MM.1S (cell line): ENCODE measurements at regions not wholly inside any gene's neighbourhood (a gene's known extent, or its start where the extent isn't known, plus 50 kb on each side); places are given as distances from the start of the nearest gene placed in this dataset.
A peak's percentile ranks its signal among the peaks of the same experiment; 100 is the strongest.

Experiments
- DNase-seq: peaks from one replicate; pipeline ENCODE4 v3.0.0-alpha.2; 2015
- H2AFZ ChIP-seq: fragments of 300-600 bp; sonication (generic); 2 replicates; pipeline ENCODE4 v1.6.0; 2016; ENCODE audit warnings: antibody characterized with exemption, low read length
- H3F3A ChIP-seq: fragments of 300-600 bp; sonication (generic); 2 replicates; pipeline ENCODE4 v1.6.1; 2016; ENCODE audit warnings: mild to moderate bottlenecking, antibody characterized with exemption, low read length, moderate library complexity, mixed read lengths; ENCODE audit not compliant: insufficient read depth
- H3K27ac ChIP-seq: fragments of 300-600 bp; sonication (generic); 2 replicates; pipeline ENCODE4 v1.5.1; 2016; ENCODE audit warnings: mild to moderate bottlenecking, low read length
- H3K27me3 ChIP-seq: fragments of 300-600 bp; sonication (generic); replicated peaks from 2 replicates; pipeline ENCODE4 v1.6.0; 2016; ENCODE audit warnings: low read length; ENCODE audit not compliant: insufficient read depth
- H3K36me3 ChIP-seq: fragments of 300-600 bp; sonication (generic); replicated peaks from 2 replicates; pipeline ENCODE4 v1.6.1; 2016; ENCODE audit warnings: mild to moderate bottlenecking, low read length, mixed read lengths; ENCODE audit not compliant: insufficient read depth
- H3K4me1 ChIP-seq: fragments of 300-600 bp; sonication (generic); 2 replicates; pipeline ENCODE4 v1.6.1; 2016; ENCODE audit warnings: low read length, mixed read lengths
- H3K4me2 ChIP-seq: fragments of 300-600 bp; sonication (generic); 2 replicates; pipeline ENCODE4 v1.6.0; 2016; ENCODE audit warnings: low read depth, low read length
- H3K4me3 ChIP-seq: fragments of 300-600 bp; sonication (generic); 2 replicates; pipeline ENCODE4 v1.5.1; 2016; ENCODE audit warnings: low read length, mixed read lengths
- H3K79me2 ChIP-seq: fragments of 300-600 bp; sonication (generic); 2 replicates; pipeline ENCODE4 v1.6.1; 2016; ENCODE audit warnings: mixed run types, low read length, mixed read lengths
- H3K9ac ChIP-seq: fragments of 300-600 bp; sonication (generic); 2 replicates; pipeline ENCODE4 v1.6.1; 2016; ENCODE audit warnings: low read length, mixed read lengths
- H3K9me2 ChIP-seq: fragments of 300-600 bp; sonication (generic); replicated peaks from 2 replicates; pipeline ENCODE4 v1.6.1; 2016; ENCODE audit warnings: mild to moderate bottlenecking, low read length, mixed read lengths; ENCODE audit not compliant: insufficient read depth
- H3K9me3 ChIP-seq: fragments of 300-600 bp; sonication (generic); replicated peaks from 2 replicates; pipeline ENCODE4 v1.6.1; 2016; ENCODE audit warnings: mild to moderate bottlenecking, low read length, mixed read lengths; ENCODE audit not compliant: insufficient read depth
- H4K20me1 ChIP-seq: fragments of 300-600 bp; sonication (generic); 2 replicates; pipeline ENCODE4 v1.6.1; 2016; ENCODE audit warnings: mild to moderate bottlenecking, low read length, moderate library complexity, mixed read lengths; ENCODE audit not compliant: insufficient read depth
- CTCF ChIP-seq: fragments of 300-600 bp; sonication (generic); IDR thresholded peaks from 2 replicates; pipeline ENCODE4 v1.5.1; 2016; ENCODE audit warnings: antibody characterized with exemption, low read length, mixed read lengths
- EZH2 ChIP-seq: fragments of 300-600 bp; sonication (generic); optimal IDR thresholded peaks from 2 replicates; pipeline ENCODE3; 2017; ENCODE audit warnings: low read depth, mild to moderate bottlenecking, antibody characterized with exemption, low read length, mixed read lengths
- EZH2phosphoT487 ChIP-seq: fragments of 300-600 bp; sonication (generic); IDR thresholded peaks from 2 replicates; pipeline ENCODE4 v1.6.1; 2018; ENCODE audit warnings: antibody characterized with exemption, low read length

DNA sequence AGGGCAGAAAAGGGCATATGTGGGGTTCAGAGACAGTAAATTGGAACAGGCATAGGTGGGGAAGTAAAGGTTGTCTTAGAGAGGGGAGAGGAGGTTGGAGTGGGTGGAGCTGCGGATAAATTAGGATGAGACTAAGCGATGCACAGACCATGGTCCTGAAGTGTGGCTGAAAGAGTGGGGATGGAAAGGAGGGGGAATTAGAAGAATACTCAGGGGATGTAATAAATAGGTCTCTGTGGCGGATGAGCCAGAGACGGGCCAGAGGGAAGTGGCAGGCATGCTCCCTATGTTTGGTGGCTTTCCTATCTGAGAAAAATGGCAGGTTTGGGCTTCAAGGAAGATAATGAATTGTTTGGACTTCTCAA is 123.4 kb downstream of the OLFM4 start:
- H3K4me2 ChIP-seq, result 0 out of 2 replicates have a peak overlapping the region, but pooled peaks have one; percentile 18
- H3K27me3 ChIP-seq, result no peaks in the 10 kb centered on the region
- no peaks in the 10 kb centered on the region for H4K20me1 ChIP-seq
- H3K9ac ChIP-seq, result no peak overlapping the region
- peaks cover 14% of the 10 kb centered on the region for H3K4me1 ChIP-seq
- H2AFZ ChIP-seq, result no peak overlapping the region
- H3K4me3 ChIP-seq, result no peak overlapping the region
- TF ChIP-seq EZH2phosphoT487 (no peak), EZH2 (no peak), CTCF (no peak)
- DNase-seq, result no peak
- peaks cover 5% of the 10 kb centered on the region; the same call in 1 of the 2 replicates for H3F3A ChIP-seq
- H3K79me2 ChIP-seq, result no peaks in the 10 kb centered on the region
- H3K9me2 ChIP-seq, result no peaks in the 10 kb centered on the region
- no peaks in the 10 kb centered on the region for H3K9me3 ChIP-seq
- H3K36me3 ChIP-seq, result no peaks in the 10 kb centered on the region
- H3K27ac ChIP-seq, result peak overlapping the region; percentile 35; the same call in 1 of the 2 replicates

GRCh38 chr13:53158201-53158600 is 129.6 kb downstream of the OLFM4 start:
- no peaks in the 10 kb centered on the region for H3K9me2 ChIP-seq
- H3K4me1 ChIP-seq, result 0 out of 2 replicates have a peak, but pooled peaks cover 3% of the 10 kb centered on the region
- H3K9ac ChIP-seq, result no peak overlapping the region
- no peak overlapping the region for H3K4me3 ChIP-seq
- no peak overlapping the region for H2AFZ ChIP-seq
- no peaks in the 10 kb centered on the region for H3K36me3 ChIP-seq
- DNase-seq, result no peak
- TF ChIP-seq EZH2 (no peak), EZH2phosphoT487 (no peak), CTCF (no peak)
- H4K20me1 ChIP-seq, result no peaks in the 10 kb centered on the region
- H3K27me3 ChIP-seq, result no peaks in the 10 kb centered on the region
- H3F3A ChIP-seq, result no peaks in the 10 kb centered on the region
- no peaks in the 10 kb centered on the region for H3K9me3 ChIP-seq
- no peak overlapping the region for H3K4me2 ChIP-seq
- H3K27ac ChIP-seq, result no peak overlapping the region
- no peaks in the 10 kb centered on the region for H3K79me2 ChIP-seq

- no peaks in the 10 kb centered on the region for H3K9me2 ChIP-seq
- no peaks in the 10 kb centered on the region for H3K36me3 ChIP-seq
- no peaks in the 10 kb centered on the region for H3K79me2 ChIP-seq
- no peak overlapping the region for H3K4me3 ChIP-seq
- H3K27me3 ChIP-seq, result no peaks in the 10 kb centered on the region
- H3K27ac ChIP-seq, result no peak overlapping the region
- H3K4me1 ChIP-seq, result 0 out of 2 replicates have a peak, but pooled peaks cover 3% of the 10 kb centered on the region
- TF ChIP-seq CTCF (no peak), EZH2phosphoT487 (no peak), EZH2 (no peak)
- H3K4me2 ChIP-seq, result no peak overlapping the region
- no peaks in the 10 kb centered on the region for H3F3A ChIP-seq
- no peaks in the 10 kb centered on the region for H4K20me1 ChIP-seq
- no peak for DNase-seq
- no peak overlapping the region for H3K9ac ChIP-seq
- H2AFZ ChIP-seq, result no peak overlapping the region
- H3K9me3 ChIP-seq, result no peaks in the 10 kb centered on the region
These were observed 130.8 kb downstream of the OLFM4 start for GRCh38 chr13:53159431-53159830.
